DMS153 treated with DMSO at 0.1 percent for 48 hours (cell line): ENCODE measurements at regions not wholly inside any gene's neighbourhood (a gene's known extent, or its start where the extent isn't known, plus 50 kb on each side); places are given as distances from the start of the nearest gene placed in this dataset.
A peak's percentile ranks its signal among the peaks of the same experiment; 100 is the strongest.
"Not testable (repeated sequence)": the region's sequence is repeated elsewhere in the genome, so short reads cannot be mapped to it uniquely, and the experiment has no call there.

Experiments
- DNase-seq: peaks from one replicate; lab custom pipeline; 2025; ENCODE audit not compliant: unreplicated experiment; lab: John Stamatoyannopoulos, UW

DNA sequence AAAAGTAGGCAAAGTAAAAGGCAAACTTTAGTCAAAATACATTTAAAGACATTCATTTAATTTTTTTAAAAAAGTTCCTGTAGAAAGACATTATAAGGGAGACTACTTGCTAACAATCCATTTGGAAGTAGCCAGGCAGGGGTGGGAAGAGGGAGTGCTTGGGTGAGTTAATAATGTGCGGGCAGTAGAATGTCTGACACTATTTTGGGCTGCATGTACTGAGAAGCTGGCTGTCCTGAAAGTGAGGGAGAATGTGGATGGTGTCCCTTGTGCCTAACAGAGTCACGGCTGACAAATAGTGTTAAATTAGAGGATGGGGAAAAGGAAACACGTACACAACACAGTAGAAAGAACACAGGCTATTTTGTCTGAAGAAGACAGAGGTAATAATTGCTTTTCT lies 142.5 kb downstream of the LCA5 start:
- DNase-seq: no peak

DNA sequence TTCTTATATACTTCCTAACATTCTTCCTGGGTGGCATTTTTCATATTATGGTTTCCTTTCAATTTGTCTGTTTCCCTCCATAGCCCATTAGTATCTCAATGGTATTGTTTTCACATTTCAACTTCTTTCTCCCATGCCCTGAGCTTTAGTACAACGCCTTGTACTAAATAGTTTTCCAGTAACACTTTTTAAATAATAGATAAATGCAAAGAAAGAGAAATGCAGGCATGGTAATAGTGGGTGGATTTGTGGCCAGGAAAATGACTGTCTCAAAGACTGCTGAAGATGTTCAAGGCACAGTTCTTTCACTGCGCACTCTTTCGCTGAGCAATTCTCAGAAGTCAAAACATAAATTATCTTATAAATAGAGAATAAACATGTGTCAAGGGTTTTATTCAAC lies 145.1 kb downstream of the LCA5 start:
- DNase-seq: no peak

DNA sequence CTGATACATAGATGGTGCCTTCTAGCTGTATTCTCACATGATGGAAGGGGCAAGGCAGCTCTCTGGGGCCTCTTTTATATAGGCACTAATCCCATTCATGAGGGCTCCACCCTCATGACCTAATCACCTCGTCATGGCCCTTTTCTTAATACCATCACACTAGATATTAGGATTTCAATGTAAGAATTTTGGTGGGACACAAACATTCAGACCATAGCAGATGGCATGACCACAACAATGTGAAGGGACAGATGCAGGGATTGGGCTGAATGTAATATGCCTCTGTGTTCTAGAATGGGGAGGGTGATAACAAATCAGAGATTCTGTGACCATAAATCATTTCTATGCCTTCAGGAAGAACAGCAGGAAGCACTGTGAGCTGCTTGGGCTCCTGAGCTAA lies 145.8 kb downstream of the LCA5 start:
- no peak for DNase-seq

DNA sequence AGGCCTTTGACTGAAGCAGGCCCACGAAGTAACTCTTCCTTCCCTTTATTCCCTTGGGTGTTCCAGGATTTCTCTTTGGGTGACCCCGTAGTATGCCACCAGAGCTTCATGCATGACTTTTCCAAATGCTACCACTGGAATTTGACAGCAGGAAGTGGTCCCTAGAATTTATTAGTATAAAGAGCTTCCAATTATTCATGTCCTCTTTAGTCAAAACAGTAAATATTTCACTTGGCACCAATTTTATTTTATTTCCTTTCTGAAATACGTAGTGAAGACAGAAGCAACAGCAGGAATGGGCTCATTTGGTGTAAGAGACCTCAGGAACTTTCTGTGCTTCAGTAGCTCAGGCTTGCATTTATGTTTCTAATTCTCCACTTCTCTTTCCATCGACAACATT lies 151.3 kb downstream of the LCA5 start:
- DNase-seq: no peak

DNA sequence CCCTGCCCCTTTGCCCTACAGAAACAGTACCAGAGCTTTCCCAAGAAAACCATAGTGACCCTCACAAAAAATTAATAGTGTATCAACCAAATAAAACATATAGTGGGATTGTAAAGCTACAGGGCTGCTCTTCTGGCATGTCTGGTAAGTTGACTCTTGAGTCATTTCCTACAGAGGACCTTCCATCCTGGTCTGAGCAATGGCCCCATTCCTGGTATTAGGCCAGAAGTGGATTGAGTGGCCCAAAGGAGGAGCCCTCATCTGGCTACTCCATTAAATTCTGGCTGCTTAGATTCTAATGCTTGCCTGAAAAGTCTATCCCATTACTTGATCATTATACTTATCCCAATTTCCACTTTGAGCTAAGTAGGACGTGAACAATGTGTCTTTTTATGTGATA lies 150.9 kb upstream of the HMGN3 start:
- DNase-seq: no peak

DNA sequence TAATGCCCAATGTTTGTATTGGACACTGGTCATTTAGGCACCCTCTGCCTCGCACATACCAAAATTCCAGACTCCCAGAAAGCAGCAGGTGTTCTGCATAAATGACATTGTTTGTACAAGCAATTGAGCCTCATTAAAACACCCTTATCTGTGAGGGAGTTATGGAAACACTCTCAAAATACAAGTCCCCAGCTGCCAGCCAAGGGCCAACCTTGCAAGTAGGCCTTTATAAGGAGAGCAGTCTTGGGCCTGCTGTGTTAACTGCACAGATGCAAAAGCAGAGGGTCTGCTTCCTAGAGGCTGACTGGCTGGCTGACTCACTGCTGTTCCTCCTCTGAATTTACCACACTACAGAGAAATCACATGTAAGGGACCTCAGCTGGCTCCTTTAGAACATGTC lies 150.4 kb upstream of the HMGN3 start:
- peak; percentile 92 for DNase-seq

DNA sequence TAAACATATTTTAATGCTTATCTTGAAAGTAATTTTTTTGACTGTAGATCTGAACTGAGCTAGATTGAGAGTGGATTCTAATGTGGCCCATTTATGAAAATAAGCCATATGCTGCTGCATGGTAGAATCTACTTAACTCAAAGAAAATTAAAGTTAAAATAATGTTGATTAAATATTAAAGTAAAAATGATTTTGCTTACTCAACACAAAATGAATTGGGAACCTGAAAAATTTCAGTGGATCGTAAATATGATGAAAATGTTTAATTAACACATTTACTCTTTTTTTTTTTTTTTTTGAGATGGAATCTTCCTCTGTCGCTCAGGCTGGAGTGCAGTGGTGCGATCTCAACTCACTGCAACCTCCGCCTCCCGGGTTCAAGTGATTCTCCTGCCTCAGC lies 144.5 kb upstream of the HMGN3 start:
- no peak for DNase-seq

DNA sequence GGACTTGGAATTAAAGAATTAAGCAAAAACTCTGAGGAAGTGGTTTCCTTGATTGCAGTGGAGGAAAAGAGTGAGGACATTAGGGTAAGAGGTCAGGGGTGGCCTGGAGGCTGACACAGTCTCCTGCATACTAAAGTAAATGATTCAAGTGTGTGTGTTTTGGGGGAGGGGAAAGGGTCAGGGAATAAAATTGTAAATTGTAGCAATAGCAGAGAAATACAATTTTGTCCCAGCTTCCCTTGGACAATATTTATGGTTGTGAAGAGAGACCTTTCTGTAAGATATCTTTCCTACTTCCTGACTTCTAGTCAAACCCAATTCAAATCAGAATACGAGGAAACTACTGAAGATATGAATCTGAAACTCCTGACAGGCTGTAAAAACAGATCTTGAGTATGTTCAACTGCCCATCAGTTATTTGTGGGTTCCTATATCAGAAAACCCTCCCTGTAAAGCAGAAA lies 143.4 kb upstream of the HMGN3 start:
- DNase-seq: no peak

DNA sequence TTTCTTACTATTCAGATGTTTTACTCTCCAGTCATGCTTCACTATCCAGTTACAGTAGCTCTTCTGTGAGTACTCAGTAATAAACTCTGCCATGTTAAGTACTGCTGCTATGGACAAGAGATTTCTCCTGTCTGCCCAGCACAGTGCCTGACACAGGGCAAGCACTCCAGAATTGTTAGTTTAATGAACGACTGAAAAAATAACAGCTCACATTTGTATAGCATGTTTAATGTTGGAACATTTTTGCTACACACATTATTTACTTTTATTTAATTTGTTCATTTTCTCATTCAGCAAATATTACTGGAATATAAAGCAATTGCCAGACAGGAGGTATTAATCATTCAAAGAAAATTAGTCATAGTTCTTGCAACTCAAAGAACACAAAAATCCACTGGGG lies 142.6 kb upstream of the HMGN3 start:
- DNase-seq: no peak

DNA sequence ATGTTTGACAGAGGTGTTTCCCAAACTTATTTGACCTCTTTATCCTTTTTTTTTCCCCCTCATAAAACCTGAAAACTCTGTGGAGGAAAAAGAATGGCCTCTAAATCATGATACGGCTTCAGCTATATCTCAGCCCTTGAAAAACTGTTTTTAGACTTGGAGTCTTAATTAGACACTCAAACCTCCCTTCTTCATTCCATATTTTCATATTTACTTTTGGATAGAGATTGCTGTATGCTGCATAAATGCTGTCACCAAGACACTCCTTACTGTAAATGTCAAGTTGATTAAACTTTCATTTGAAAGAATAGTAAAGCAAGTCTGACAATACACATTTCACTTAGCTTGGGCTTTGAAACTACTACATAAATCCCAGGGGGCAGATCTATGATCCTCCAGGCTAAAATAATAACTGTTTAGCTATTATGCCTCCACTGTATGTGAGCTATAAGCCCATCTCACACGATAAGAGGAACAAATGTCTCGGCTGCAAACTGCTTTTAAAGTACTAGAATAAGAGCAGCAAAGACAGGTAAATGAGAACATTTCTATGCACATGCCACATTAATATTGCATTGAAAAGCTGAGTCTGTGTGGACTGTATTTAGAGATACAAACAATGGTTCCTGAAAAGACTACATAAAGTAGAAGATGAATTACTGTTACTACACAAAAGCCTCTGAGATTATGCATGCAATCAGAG lies 141.3 kb upstream of the HMGN3 start:
- DNase-seq: no peak

DNA sequence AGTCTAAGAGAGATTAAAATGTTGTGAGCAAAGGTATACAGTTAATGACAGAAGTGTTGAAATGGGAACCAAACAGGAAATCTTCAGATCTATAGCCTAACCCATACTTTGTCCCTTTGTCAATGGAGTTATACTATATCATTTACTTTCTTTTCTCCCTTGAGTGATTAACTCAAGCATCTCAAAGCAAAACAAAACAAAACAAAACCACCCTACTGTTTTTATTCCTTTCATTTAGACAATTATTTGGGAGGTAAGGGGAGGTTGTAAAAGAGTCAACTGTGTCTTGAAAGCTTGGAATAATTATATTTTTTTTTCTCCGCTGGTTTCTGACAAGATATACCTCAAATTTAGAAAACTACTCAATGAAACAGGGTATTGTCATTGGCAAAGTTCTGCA lies 139.8 kb upstream of the HMGN3 start:
- DNase-seq: no peak

DNA sequence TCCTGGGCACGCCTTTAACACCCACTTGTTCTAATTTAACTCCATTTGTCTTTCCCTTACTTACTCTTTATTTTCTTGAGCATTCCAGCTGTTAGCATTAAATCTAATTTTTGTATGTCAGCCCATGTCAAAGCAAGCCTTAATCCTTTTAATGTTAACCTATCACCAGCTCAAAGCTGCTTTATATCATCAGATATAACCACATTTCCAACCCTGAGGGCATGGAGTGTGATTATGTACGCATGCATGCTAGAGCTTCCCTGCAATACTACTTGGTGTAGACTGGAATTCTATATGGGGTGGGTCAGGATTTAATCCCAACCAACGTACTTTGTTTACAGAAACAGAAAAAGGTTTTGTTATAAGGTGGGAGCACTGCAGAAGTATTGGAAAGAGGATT lies 139.4 kb upstream of the HMGN3 start:
- DNase-seq: no peak

DNA sequence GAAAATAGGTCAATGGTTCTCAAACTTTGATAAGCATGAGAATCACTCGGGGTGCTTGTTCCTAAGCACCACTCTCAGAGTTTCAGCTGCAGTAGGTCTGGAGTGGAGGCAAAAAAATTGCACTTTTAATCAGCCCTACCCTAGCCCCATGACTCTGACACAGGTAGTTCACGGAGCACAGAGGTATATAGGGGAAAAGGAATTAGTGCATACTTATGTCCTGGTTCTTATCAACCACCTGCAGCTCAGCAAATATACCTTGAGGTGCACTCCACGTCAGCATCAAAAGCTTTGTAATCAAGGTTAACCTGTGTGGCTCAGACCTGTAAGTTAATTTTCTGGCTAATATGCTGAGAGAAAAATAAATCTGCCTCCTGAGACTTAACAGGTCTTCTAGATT lies 138.8 kb upstream of the HMGN3 start:
- DNase-seq: no peak

DNA sequence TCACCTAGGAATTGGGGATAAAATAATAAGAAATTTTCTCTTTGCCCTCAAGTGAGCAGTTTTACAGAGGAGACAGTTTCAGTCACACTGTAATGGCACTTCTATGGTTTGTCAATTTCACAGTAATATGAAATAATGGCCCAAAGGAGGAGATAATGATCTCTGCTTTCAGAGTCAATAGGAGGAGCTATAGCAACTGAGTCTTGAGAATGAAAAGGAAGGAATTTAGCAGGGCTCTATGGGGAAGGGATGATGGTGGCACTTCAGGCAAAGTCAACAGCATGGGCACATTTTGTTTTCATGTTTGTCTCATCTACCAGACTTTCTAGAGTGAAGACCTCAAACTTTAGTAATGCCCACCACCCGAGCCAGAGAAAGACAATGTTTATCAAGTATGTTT lies 138.3 kb upstream of the HMGN3 start:
- no peak for DNase-seq

DNA sequence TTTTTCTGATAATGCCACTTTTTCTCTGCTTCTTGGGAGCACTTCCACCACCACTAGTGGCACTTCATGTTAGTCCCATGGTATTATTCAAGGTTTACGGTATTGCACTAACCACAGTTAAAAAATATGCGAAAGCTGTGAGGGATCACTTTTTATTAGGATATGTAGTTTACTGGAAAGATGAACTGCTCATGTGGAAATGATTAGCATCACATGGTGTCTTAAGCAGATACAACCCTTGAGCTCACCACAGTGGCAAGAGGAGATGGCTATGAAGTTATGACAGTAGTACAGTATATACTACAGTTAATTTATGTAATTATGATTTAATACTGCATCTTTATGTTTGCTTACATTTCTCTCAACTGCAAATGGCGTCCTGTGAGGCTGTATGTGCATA lies 134.5 kb upstream of the HMGN3 start:
- DNase-seq: no peak

DNA sequence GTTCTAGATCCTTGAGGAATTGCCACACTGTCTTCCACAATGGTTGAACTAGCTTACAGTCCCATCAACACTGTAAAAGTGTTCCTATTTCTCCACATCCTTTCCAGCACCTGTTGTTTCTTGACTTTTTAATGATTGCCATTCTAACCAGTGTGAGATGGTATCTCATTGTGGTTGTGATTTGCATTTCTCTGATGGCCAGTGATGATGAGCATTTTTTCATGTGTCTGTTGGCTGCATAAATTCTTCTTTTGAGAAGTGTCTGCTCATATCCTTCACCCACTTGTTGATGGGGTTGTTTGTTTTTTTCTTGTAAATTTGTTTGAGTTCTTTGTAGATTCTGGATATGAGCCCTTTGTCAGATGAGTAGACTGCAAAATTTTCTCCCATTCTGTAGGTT lies 129.0 kb upstream of the HMGN3 start:
- DNase-seq: not testable (repeated sequence)

DNA sequence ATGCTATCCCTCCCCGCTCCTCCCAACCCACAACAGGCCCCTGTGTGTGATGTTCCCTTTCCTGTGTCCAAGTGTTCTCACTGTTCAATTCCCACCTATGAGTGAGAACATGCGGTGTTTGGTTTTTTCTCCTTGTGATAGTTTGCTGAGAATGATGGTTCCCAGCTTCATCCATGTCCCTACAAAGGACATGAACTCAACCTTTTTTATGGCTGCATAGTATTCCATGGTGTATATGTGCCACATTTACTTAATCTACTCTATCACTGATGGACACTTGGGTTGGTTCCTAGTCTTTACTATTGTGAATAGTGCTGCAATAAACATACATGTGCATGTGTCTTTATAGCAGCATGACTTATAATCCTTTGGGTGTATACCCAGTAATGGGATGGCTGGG lies 126.6 kb upstream of the HMGN3 start:
- not testable (repeated sequence) for DNase-seq

DNA sequence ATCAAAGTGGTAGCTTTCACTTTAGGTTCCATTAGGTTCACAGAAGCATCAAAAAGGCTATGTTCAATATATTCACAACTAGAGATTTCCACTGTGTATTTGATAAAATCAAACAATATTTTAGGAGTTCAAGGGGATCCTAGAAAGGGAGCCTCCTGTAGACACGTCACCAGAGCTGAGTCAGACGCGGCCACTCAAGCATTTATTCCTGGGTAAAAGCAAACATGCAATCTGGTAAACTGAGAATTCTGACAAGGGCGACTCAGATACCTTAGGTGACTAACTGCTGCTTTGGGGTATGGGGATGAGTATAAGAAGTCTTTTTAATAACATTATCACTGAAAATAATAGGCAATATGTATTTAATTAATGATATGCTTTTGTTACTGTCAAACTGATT lies 118.7 kb upstream of the HMGN3 start:
- DNase-seq: no peak

DNA sequence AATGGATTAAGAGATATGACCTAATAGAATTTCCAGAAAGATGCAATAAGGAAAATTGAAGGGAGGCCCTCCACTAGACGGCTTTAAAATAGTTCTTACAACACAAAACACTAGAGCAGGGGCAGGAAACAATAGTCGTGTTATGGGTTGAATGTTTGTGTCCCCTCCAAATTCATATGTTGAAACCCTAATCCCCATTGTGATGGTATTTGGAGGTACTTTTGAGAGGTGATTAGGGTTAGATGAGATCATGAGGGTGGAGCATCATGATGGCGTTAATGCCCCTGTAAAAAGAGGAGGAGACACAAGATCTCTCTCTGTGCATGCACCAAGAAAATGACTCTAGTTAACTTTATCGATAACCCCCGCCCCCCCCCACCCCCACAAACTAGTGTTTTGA lies 104.0 kb upstream of the HMGN3 start:
- no peak for DNase-seq

DNA sequence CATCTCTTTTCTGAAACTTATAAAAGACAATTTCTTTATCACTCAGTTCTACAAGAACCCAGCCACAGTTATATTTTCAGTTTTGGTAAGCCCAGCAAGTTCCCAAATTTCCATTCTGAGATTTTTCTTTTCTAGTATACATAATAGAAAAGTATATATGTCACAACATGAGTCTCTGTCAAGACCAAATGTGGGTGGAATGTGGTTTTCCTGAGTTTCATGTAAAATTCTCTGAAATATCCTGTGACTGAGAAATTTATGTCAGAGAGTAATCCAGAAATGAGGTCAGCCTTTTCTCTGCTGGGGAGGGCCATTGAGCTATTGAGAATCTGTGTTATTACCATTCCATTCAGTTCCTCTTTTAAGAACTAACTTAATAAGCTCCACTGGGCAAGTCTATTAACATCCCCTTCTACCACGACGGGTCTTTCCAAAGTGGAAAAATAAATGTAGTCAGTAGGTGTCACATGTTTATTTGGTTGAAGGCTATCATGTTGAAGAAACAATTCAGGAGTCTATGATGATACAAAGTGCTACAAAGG lies 100.7 kb upstream of the HMGN3 start:
- DNase-seq: no peak

DNA sequence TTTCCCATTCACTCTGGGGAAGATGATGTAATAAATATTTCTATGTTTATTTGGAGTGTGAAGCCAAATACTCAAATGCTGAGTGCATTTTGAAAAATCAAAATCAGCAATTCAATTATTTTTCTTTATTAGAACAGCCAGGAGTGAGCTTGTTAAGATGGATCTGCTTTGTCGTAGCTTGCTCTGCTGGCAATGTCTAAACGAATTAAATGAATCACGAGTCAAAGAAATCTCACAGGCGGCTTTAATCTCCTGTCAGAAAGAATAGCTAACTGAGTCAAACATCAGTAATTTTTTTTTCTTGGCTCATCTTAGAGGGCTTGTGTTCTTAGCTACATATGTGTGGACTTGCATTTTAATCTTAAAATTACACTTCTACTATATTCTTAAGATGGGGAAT lies 100.2 kb upstream of the HMGN3 start:
- DNase-seq: no peak

DNA sequence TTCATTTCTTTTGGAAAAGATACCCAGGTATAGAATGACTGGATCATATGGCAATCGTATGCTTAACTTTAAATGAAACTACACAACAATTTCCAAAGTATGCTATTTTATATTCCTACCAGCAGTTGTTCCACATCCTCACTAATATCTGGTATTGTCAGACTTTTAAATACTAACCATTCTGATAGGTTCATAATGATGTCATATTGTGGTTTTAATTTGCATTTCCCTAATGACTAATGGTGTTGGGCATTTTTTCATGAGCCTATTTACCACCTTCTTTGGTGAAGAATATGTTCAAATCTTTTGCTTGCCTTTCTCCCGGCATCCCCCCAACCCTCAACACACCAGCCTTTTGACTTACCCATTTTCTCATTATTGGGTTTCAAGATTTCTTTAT lies 96.2 kb upstream of the HMGN3 start:
- no peak for DNase-seq

DNA sequence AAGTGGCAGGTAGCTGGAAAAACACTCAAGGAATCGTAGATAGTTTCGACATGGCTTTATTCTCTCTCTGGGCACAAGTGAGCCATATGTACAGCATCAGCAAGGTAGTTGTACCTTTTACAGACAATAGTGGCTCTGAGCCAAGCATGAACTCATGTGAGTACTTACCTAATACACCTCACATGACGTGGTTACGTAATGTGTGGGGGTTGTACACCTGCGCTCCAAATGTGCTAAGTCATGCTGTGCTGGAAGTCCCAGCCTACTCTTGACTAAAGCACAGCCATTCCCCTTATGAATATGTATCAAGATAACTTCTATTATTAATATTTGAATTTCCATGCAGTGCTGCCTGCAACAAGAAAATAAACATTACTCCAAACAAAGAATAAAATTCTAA lies 78.8 kb upstream of the HMGN3 start:
- no peak for DNase-seq
